Keratinocyte (primary cell): ENCODE measurements at regions not wholly inside any gene's neighbourhood (a gene's known extent, or its start where the extent isn't known, plus 50 kb on each side); places are given as distances from the start of the nearest gene placed in this dataset.

Experiments used
- EZH2 ChIP-seq: IDR thresholded peaks from one replicate; pipeline ENCODE4 v1.6.1; 2012; ENCODE audit warnings: inconsistent platforms, mild to moderate bottlenecking, low read length, moderate library complexity
- TF ChIP-seq, protein P1 (sequence below), 3 experiments: IDR thresholded peaks in 1 of 3; conservative IDR thresholded peaks in 1 of 3; optimal IDR thresholded peaks in 1 of 3; 2 replicates in 2 of 3; 3 replicates in 1 of 3; pipeline versions ENCODE3 to v1.5.1; 2011; ENCODE audit warnings: low read length in 3 of 3, mild to moderate bottlenecking in 3 of 3, moderate library complexity in 2 of 3, control low read depth in 1 of 3, inconsistent platforms in 1 of 3; ENCODE audit not compliant: insufficient read depth in 2 of 3; ENCODE audit errors: extremely low read depth in 1 of 3

DNA sequence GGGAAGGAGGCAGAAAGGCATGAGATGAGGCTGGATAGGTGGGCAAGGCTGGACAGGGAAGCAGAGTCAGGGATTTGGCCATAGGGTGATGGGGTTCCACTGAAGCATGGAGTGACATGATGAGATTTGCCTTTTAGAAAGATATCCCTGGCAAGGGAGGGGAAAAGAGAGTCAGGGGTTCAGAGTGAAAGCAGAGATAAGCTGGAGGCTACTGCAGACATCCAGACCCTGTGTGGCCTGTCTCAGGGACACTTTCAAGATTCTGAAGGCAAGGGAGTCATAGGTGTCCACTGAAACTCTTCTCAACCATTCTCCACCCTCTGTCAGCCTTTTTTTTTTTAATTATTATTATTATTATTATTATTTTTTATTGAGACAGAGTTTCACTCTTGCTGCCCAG is 94.0 kb upstream of the SPATA12 start:
- TF ChIP-seq, protein P1, sequence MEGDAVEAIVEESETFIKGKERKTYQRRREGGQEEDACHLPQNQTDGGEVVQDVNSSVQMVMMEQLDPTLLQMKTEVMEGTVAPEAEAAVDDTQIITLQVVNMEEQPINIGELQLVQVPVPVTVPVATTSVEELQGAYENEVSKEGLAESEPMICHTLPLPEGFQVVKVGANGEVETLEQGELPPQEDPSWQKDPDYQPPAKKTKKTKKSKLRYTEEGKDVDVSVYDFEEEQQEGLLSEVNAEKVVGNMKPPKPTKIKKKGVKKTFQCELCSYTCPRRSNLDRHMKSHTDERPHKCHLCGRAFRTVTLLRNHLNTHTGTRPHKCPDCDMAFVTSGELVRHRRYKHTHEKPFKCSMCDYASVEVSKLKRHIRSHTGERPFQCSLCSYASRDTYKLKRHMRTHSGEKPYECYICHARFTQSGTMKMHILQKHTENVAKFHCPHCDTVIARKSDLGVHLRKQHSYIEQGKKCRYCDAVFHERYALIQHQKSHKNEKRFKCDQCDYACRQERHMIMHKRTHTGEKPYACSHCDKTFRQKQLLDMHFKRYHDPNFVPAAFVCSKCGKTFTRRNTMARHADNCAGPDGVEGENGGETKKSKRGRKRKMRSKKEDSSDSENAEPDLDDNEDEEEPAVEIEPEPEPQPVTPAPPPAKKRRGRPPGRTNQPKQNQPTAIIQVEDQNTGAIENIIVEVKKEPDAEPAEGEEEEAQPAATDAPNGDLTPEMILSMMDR (optimal IDR thresholded peaks at IDR 0.05 in 1 of 3, IDR thresholded peaks at IDR 0.05 in 1 of 3, conservative IDR thresholded peaks at IDR 0.05 in 1 of 3; ENCODE audit: extremely low read depth in 1 of 3, insufficient read depth in 2 of 3, low read length in 3 of 3), result no peak
- no peak for TF ChIP-seq EZH2
